ENCODE measurements at regions not wholly inside any gene's neighbourhood (a gene's known extent, or its start where the extent isn't known, plus 50 kb on each side); places are given as distances from the start of the nearest gene placed in this dataset.
"Not testable (repeated sequence)": the region's sequence is repeated elsewhere in the genome, so short reads cannot be mapped to it uniquely, and the experiment has no call there.

DNA sequence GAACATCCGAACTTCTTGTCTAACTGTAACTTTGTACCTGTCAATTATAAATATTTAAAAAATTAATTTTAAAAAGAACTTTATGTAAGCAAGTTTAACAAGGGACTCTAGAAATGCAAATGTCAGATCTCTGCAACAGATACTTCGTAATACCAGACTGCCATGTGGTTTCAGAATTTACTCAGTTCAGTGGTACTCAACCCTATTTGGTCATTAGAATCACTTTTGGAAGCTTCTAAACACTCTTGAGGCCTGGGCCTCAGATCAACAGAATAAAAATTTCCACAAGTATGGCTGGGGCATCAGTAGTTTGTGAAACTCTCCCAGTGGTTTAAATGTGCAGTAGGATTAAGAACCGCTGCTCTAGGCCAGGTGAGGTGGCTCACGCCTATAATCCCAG lies 139.5 kb upstream of the SMYD2 start:
- H3K9me3 ChIP-seq (ENCODE audit: control insufficient read depth, insufficient read depth, low read length), result no peaks in the 10 kb centered on the region
- H3K9ac ChIP-seq (ENCODE audit: low read depth, low read length), result no peak overlapping the region
- H3K4me3 ChIP-seq (ENCODE audit: low read depth, low read length), result no peak overlapping the region
- H3K27ac ChIP-seq (ENCODE audit: low read depth, low read length), result no peak overlapping the region
- no peaks in the 10 kb centered on the region for H3K27me3 ChIP-seq (ENCODE audit: control insufficient read depth, insufficient read depth, low read length)
- H3K4me1 ChIP-seq (ENCODE audit: control insufficient read depth, insufficient read depth, low read length), result peaks cover 12% of the 10 kb centered on the region; the same call in 1 of the 2 replicates
- H3K36me3 ChIP-seq (ENCODE audit: control insufficient read depth, insufficient read depth, low read length), result no peaks in the 10 kb centered on the region

GRCh38 chr1:214143006-214143992 lies 137.7 kb upstream of the SMYD2 start:
- Histone ChIP-seq H3K9ac (ENCODE audit: low read depth, low read length) (no peak overlapping the region), H3K9me3 (ENCODE audit: control insufficient read depth, insufficient read depth, low read length) (no peaks in the 10 kb centered on the region), H3K4me1 (ENCODE audit: control insufficient read depth, insufficient read depth, low read length) (peaks cover 12% of the 10 kb centered on the region; the same call in 1 of the 2 replicates), H3K27me3 (ENCODE audit: control insufficient read depth, insufficient read depth, low read length) (no peaks in the 10 kb centered on the region), H3K36me3 (ENCODE audit: control insufficient read depth, insufficient read depth, low read length) (no peaks in the 10 kb centered on the region), H3K27ac (ENCODE audit: low read depth, low read length) (no peak overlapping the region), H3K4me3 (ENCODE audit: low read depth, low read length) (no peak overlapping the region)

DNA sequence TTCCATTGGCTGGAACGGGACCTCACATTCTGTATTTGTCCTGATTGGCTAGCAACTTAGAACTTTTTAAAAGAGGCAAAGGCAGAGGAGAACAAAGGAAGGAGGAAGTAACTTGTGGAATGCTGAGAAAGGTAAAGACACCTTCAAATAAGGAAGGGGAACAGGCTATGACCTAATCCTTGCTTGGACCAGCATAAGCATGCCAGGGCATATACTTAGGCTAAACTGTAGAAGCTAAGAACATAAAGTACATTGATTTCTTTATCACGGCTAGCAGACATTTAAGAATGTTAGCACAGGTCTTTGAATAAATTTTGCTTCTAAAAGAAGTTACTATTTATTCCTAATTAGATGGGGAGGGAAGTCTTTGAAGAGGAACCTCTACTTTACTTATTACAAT lies 136.4 kb upstream of the SMYD2 start:
- not testable (repeated sequence) for H3K9me3 ChIP-seq (ENCODE audit: control insufficient read depth, insufficient read depth, low read length); H3K27me3 ChIP-seq (ENCODE audit: control insufficient read depth, insufficient read depth, low read length); H3K36me3 ChIP-seq (ENCODE audit: control insufficient read depth, insufficient read depth, low read length); H3K4me3 ChIP-seq (ENCODE audit: low read depth, low read length); H3K27ac ChIP-seq (ENCODE audit: low read depth, low read length); H3K9ac ChIP-seq (ENCODE audit: low read depth, low read length)
- H3K4me1 ChIP-seq (ENCODE audit: control insufficient read depth, insufficient read depth, low read length), result peaks cover 12% of the 10 kb centered on the region; the same call in 1 of the 2 replicates

GRCh38 chr1:214146523-214146922 lies 134.4 kb upstream of the SMYD2 start:
- Histone ChIP-seq H3K27me3 (ENCODE audit: control insufficient read depth, insufficient read depth, low read length) (no peaks in the 10 kb centered on the region), H3K27ac (ENCODE audit: low read depth, low read length) (no peak overlapping the region), H3K9ac (ENCODE audit: low read depth, low read length) (no peak overlapping the region), H3K4me1 (ENCODE audit: control insufficient read depth, insufficient read depth, low read length) (peaks cover 12% of the 10 kb centered on the region; the same call in 1 of the 2 replicates), H3K36me3 (ENCODE audit: control insufficient read depth, insufficient read depth, low read length) (no peaks in the 10 kb centered on the region), H3K9me3 (ENCODE audit: control insufficient read depth, insufficient read depth, low read length) (no peaks in the 10 kb centered on the region), H3K4me3 (ENCODE audit: low read depth, low read length) (no peak overlapping the region)

GRCh38 chr1:214154596-214155292 lies 126.2 kb upstream of the SMYD2 start:
- Histone ChIP-seq H3K27me3 (ENCODE audit: control insufficient read depth, insufficient read depth, low read length) (peaks cover 10% of the 10 kb centered on the region), H3K9me3 (ENCODE audit: control insufficient read depth, insufficient read depth, low read length) (no peaks in the 10 kb centered on the region), H3K27ac (ENCODE audit: low read depth, low read length) (peak overlapping the region; percentile 11), H3K4me3 (ENCODE audit: low read depth, low read length) (no peak overlapping the region), H3K4me1 (ENCODE audit: control insufficient read depth, insufficient read depth, low read length) (peaks cover 21% of the 10 kb centered on the region), H3K9ac (ENCODE audit: low read depth, low read length) (no peak overlapping the region), H3K36me3 (ENCODE audit: control insufficient read depth, insufficient read depth, low read length) (no peaks in the 10 kb centered on the region)

DNA sequence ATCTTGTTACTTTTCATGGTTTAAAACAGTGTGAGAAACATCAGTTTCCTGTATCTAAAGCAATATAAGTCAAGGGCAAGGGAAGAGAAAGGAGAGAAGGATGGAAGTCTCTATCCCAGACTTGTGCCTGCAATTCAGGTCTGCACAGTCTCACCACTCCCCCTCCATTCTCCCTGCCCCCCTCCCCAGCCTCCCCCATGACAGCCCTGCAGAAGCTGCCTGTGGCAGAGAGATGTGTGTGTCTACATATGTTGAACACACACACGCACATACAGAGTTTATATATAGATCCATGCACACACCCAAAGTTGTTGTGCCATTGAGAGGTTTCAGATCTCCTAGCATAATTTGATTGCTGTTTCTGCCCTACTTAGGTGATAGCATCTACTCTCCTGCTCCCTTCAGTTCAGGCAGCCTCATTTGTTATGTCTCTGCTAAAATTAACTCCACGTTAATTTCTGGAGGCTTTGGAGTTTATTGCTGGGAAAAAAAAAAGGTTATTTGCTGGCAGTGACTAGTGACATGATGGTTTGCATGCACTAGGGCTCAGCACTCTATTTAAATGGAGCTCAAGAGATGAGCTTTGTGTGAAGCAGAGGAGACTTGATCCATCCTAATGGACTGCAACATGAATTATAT lies 124.9 kb upstream of the SMYD2 start:
- H3K27me3 ChIP-seq (ENCODE audit: control insufficient read depth, insufficient read depth, low read length), result peaks cover 10% of the 10 kb centered on the region
- no peak overlapping the region for H3K27ac ChIP-seq (ENCODE audit: low read depth, low read length)
- H3K9ac ChIP-seq (ENCODE audit: low read depth, low read length), result no peak overlapping the region
- no peaks in the 10 kb centered on the region for H3K36me3 ChIP-seq (ENCODE audit: control insufficient read depth, insufficient read depth, low read length)
- no peak overlapping the region for H3K4me3 ChIP-seq (ENCODE audit: low read depth, low read length)
- no peaks in the 10 kb centered on the region for H3K9me3 ChIP-seq (ENCODE audit: control insufficient read depth, insufficient read depth, low read length)
- H3K4me1 ChIP-seq (ENCODE audit: control insufficient read depth, insufficient read depth, low read length), result peaks cover 21% of the 10 kb centered on the region

DNA sequence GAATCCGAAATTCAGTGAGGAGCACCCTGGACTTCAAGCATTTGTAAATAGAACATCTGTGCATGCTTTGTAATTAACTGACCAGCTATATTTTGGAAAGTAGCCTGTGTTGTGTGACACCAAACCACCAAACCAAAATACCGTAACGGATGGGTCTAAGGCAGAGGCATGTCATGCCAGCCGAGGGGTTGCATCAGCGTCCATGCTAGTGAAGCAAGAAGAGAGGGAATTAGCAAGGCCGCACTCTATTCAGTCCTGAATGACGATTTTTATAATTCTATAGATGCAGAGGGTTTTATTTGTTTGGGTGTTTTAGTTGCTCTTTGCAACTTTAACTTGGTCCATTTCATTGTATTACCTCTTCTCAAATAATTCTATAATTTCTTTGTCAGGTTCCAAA lies 116.8 kb upstream of the SMYD2 start:
- peaks cover 9% of the 10 kb centered on the region for H3K4me1 ChIP-seq (ENCODE audit: control insufficient read depth, insufficient read depth, low read length)
- no peak overlapping the region for H3K9ac ChIP-seq (ENCODE audit: low read depth, low read length)
- no peak overlapping the region for H3K27ac ChIP-seq (ENCODE audit: low read depth, low read length)
- peaks cover 2% of the 10 kb centered on the region for H3K27me3 ChIP-seq (ENCODE audit: control insufficient read depth, insufficient read depth, low read length)
- no peaks in the 10 kb centered on the region for H3K9me3 ChIP-seq (ENCODE audit: control insufficient read depth, insufficient read depth, low read length)
- no peaks in the 10 kb centered on the region for H3K36me3 ChIP-seq (ENCODE audit: control insufficient read depth, insufficient read depth, low read length)
- H3K4me3 ChIP-seq (ENCODE audit: low read depth, low read length), result no peak overlapping the region

DNA sequence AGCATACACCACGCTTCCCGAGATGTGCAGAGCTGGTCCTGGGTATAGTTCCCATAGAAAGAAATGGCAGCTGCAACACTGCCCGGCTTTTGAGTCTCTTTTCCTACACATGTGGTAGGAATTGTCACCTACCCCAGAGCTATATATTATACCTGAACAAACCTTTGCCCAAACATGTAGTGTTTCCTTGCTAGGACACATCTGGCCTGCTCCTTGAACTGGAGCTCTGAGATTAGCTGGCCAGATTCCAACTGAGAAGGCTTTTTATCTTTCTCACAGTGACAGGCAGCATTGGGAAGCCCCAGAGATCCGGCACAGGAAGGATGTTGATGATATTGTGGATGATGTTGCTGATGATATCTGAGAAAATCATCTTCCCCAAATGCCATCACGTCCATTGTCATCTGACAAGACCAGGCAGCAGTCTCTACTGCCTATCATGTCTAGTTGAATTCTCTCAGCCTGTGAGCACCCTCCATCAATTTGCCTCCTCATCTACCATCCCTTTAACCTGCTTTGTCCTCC lies 115.0 kb upstream of the SMYD2 start:
- Histone ChIP-seq H3K36me3 (ENCODE audit: control insufficient read depth, insufficient read depth, low read length) (no peaks in the 10 kb centered on the region), H3K9me3 (ENCODE audit: control insufficient read depth, insufficient read depth, low read length) (no peaks in the 10 kb centered on the region), H3K9ac (ENCODE audit: low read depth, low read length) (no peak overlapping the region), H3K4me3 (ENCODE audit: low read depth, low read length) (no peak overlapping the region), H3K27ac (ENCODE audit: low read depth, low read length) (no peak overlapping the region), H3K27me3 (ENCODE audit: control insufficient read depth, insufficient read depth, low read length) (peaks cover 2% of the 10 kb centered on the region), H3K4me1 (ENCODE audit: control insufficient read depth, insufficient read depth, low read length) (peaks cover 9% of the 10 kb centered on the region)

DNA sequence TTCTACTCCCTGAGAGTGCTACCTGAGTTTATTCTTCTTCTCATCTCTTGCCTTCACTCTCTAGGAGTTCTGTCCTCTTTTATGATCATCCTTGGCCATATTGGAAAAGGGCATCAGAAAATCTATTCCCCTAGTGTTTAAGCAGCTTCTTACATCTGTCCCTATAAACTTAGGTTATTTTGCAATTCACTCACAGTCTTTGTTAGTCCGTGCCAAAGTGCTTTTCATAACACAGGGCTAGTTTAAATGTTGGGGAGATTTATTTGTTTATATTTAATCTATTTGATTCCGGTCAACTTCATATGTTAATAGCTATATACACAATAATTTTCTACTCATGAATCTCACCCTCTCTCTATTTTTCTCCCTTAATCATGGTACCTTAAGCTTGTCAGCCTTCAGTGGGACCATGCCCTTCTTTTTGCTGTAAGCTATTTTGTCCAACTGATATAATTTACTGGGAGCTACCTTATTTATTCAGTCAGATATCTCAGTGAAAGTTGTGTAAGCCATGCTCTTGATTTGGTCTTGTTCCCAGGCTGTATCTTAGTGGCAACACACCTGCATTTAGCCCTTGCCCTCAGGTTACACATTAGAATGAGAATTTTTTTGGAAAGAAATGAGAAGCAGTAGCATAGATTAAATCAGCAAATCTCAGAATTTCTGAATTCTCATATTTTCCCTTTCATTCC lies 106.3 kb upstream of the SMYD2 start:
- Histone ChIP-seq H3K9me3 (ENCODE audit: control insufficient read depth, insufficient read depth, low read length) (no peaks in the 10 kb centered on the region), H3K4me3 (ENCODE audit: low read depth, low read length) (no peak overlapping the region), H3K9ac (ENCODE audit: low read depth, low read length) (no peak overlapping the region), H3K36me3 (ENCODE audit: control insufficient read depth, insufficient read depth, low read length) (no peaks in the 10 kb centered on the region), H3K27me3 (ENCODE audit: control insufficient read depth, insufficient read depth, low read length) (no peaks in the 10 kb centered on the region), H3K4me1 (ENCODE audit: control insufficient read depth, insufficient read depth, low read length) (peaks cover 4% of the 10 kb centered on the region; the same call in 1 of the 2 replicates), H3K27ac (ENCODE audit: low read depth, low read length) (no peak overlapping the region)

GRCh38 chr1:214178102-214178501 lies 102.9 kb upstream of the SMYD2 start:
- Histone ChIP-seq H3K4me3 (ENCODE audit: low read depth, low read length) (no peak overlapping the region), H3K4me1 (ENCODE audit: control insufficient read depth, insufficient read depth, low read length) (peaks cover 4% of the 10 kb centered on the region; the same call in 1 of the 2 replicates), H3K9me3 (ENCODE audit: control insufficient read depth, insufficient read depth, low read length) (no peaks in the 10 kb centered on the region), H3K36me3 (ENCODE audit: control insufficient read depth, insufficient read depth, low read length) (no peaks in the 10 kb centered on the region), H3K9ac (ENCODE audit: low read depth, low read length) (no peak overlapping the region), H3K27me3 (ENCODE audit: control insufficient read depth, insufficient read depth, low read length) (no peaks in the 10 kb centered on the region; the same call in 1 of the 2 replicates), H3K27ac (ENCODE audit: low read depth, low read length) (no peak overlapping the region)

All from HUES48 (cell line).